Neural cell (in vitro differentiated cells): ENCODE measurements at regions not wholly inside any gene's neighbourhood (a gene's known extent, or its start where the extent isn't known, plus 50 kb on each side); places are given as distances from the start of the nearest gene placed in this dataset.

Source experiments
- H2AFZ ChIP-seq: fragments of 200-600, 300-800 bp; sonication (generic), shearing (Covaris generic); 2 replicates; pipeline ENCODE4 v1.6.0; 2014; ENCODE audit warnings: low read depth, mild to moderate bottlenecking, antibody characterized with exemption, low read length, moderate library complexity
- H3F3A ChIP-seq: fragments of 200-600 bp; shearing (Covaris generic); 2 replicates; pipeline ENCODE4 v1.6.1; 2016; ENCODE audit warnings: mild to moderate bottlenecking, moderate library complexity, mixed read lengths, antibody characterized with exemption, low read length; ENCODE audit not compliant: insufficient read depth, poor library complexity, severe bottlenecking
- H3K27ac ChIP-seq: fragments of 200-600, 300-800 bp; sonication (generic), shearing (Covaris generic); 2 replicates; pipeline ENCODE4 v1.5.1; 2014; ENCODE audit warnings: mild to moderate bottlenecking, low read length, moderate library complexity
- H3K27me3 ChIP-seq: fragments of 300-800, 200-600 bp; sonication (generic), shearing (Covaris generic); 2 replicates; pipeline ENCODE4 v1.6.0; 2014; ENCODE audit warnings: mild to moderate bottlenecking, low read depth, low read length, moderate library complexity; ENCODE audit not compliant: insufficient read depth
- H3K36me3 ChIP-seq: fragments of 300-800, 200-600 bp; sonication (generic), shearing (Covaris generic); 2 replicates; pipeline ENCODE4 v1.5.1; 2014; ENCODE audit warnings: mild to moderate bottlenecking, antibody characterized with exemption, low read length, moderate library complexity; ENCODE audit not compliant: insufficient read depth
- H3K4me2 ChIP-seq: fragments of 300-800, 200-600 bp; sonication (generic), shearing (Covaris generic); 2 replicates; pipeline ENCODE4 v1.6.0; 2014; ENCODE audit warnings: mild to moderate bottlenecking, low read length
- H3K4me3 ChIP-seq: fragments of 300-800, 200-600 bp; sonication (generic), shearing (Covaris generic); 2 replicates; pipeline ENCODE4 v1.5.1; 2014; ENCODE audit warnings: mild to moderate bottlenecking, low read length, moderate library complexity
- H3K79me2 ChIP-seq: fragments of 200-600 bp; shearing (Covaris generic); replicated peaks from 2 replicates; pipeline ENCODE4 v1.6.0; 2014; ENCODE audit warnings: mild to moderate bottlenecking, low read length, moderate library complexity; ENCODE audit not compliant: insufficient read depth
- H3K9ac ChIP-seq: fragments of 300-800, 200-600 bp; sonication (generic), shearing (Covaris generic); 2 replicates; pipeline ENCODE4 v1.6.1; 2016; ENCODE audit warnings: mild to moderate bottlenecking, low read length, mixed read lengths
- H3K9me2 ChIP-seq: fragments of 200-600 bp; shearing (Covaris generic); 2 replicates; pipeline ENCODE4 v1.6.1; 2016; ENCODE audit warnings: mild to moderate bottlenecking, low read length, mixed read lengths; ENCODE audit not compliant: insufficient read depth
- H3K9me3 ChIP-seq: fragments of 200-600, 300-800 bp; sonication (generic), shearing (Covaris generic); 2 replicates; pipeline ENCODE4 v1.6.1; 2016; ENCODE audit warnings: mild to moderate bottlenecking, mixed run types, low read length, moderate library complexity, mixed read lengths
- H4K20me1 ChIP-seq: fragments of 200-600 bp; shearing (Covaris generic); 2 replicates; pipeline ENCODE4 v1.6.1; 2016; ENCODE audit warnings: mild to moderate bottlenecking, mixed run types; ENCODE audit not compliant: insufficient read depth
- CTCF ChIP-seq: fragments of 450-650 bp; IDR thresholded peaks from 2 replicates; pipeline ENCODE4 v1.5.1; 2014; ENCODE audit warnings: antibody characterized with exemption, mild to moderate bottlenecking, moderate library complexity; ENCODE audit not compliant: poor library complexity, severe bottlenecking
- EP300 ChIP-seq: fragments of 450-650 bp; conservative IDR thresholded peaks from 2 replicates; pipeline ENCODE4 v1.6.1; 2014; ENCODE audit warnings: antibody characterized with exemption, mild to moderate bottlenecking, moderate library complexity; ENCODE audit not compliant: poor library complexity, severe bottlenecking
- EZH2 ChIP-seq: fragments of 200-600, 300-800 bp; shearing (Covaris generic), sonication (generic); IDR thresholded peaks from 2 replicates; pipeline ENCODE4 v1.6.1; 2014; ENCODE audit warnings: antibody characterized with exemption, low read length, borderline replicate concordance, mild to moderate bottlenecking; ENCODE audit not compliant: insufficient read depth, poor library complexity, severe bottlenecking
- MXI1 ChIP-seq: fragments of 450-650 bp; conservative IDR thresholded peaks from 2 replicates; pipeline ENCODE4 v1.6.1; 2014; ENCODE audit warnings: antibody characterized with exemption, mild to moderate bottlenecking; ENCODE audit not compliant: poor library complexity, severe bottlenecking
- POLR2AphosphoS5 ChIP-seq: IDR thresholded peaks from 2 replicates; pipeline ENCODE4 v1.6.1; 2012
- RAD21 ChIP-seq: fragments of 450-650 bp; conservative IDR thresholded peaks from 2 replicates; pipeline ENCODE4 v1.6.1; 2014; ENCODE audit warnings: antibody characterized with exemption, mild to moderate bottlenecking, moderate library complexity
- SMC3 ChIP-seq: fragments of 450-650 bp; conservative IDR thresholded peaks from 2 replicates; pipeline ENCODE4 v1.6.1; 2014; ENCODE audit warnings: antibody characterized with exemption, mild to moderate bottlenecking, moderate library complexity; ENCODE audit not compliant: poor library complexity
- TAF1 ChIP-seq: IDR thresholded peaks from 2 replicates; pipeline ENCODE4 v1.6.1; 2012; ENCODE audit warnings: low read depth
- TF ChIP-seq, protein P1 (sequence below): IDR thresholded peaks from 2 replicates; pipeline ENCODE4 v1.6.1; 2012; ENCODE audit warnings: borderline replicate concordance

DNA sequence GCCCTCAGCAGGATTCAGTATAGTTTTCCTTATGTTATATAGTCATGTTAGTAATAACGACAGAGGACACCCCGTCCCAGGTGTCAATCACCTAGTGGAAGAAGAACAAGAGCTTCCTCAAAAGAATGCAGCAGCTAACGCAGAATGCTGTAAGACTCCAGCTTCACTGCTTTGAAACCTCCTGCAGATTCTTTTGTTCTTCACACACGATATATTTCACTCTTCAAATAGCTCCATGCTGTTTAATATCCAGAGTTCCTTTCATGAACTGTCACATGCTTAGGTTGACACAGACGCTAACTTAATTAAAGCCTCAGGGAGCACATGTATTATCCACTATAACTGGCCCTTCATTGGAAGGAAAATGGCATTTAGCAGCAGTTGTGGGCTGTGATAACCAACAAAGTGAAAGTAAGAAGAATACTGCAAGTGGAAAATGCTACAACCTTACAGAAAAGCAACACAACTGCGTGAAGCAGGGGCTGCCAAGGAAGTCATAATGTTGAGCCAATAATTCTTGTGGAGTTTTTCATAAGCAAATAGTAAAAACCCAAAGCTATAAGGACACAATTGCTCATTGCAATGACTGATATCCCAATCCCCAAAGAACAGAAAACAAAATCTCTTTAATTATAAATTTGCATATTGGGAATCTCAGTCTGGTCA is 387.5 kb downstream of the PLK2 start:
- H3K9ac ChIP-seq = peak overlapping the region; percentile 45
- no peaks in the 10 kb centered on the region for H3K27me3 ChIP-seq
- peak overlapping the region; percentile 31 for H3K4me2 ChIP-seq
- H3F3A ChIP-seq = peaks cover 17% of the 10 kb centered on the region
- no peaks in the 10 kb centered on the region for H3K79me2 ChIP-seq
- H3K27ac ChIP-seq = peak overlapping the region; percentile 83
- H2AFZ ChIP-seq = peak overlapping the region; percentile 47
- no peaks in the 10 kb centered on the region for H3K36me3 ChIP-seq
- peak overlapping the region; percentile 28 for H3K4me3 ChIP-seq
- no peaks in the 10 kb centered on the region for H3K9me3 ChIP-seq
- TF ChIP-seq MXI1 = peak; percentile 48
- peak; percentile 86 for TF ChIP-seq EP300
- TF ChIP-seq TAF1 = no peak
- no peak for TF ChIP-seq EZH2
- TF ChIP-seq SMC3 = peak; percentile 46
- peak; percentile 33 for TF ChIP-seq RAD21
- peak; percentile 77 for TF ChIP-seq POLR2AphosphoS5
- no peaks in the 10 kb centered on the region for H3K9me2 ChIP-seq
- no peaks in the 10 kb centered on the region for H4K20me1 ChIP-seq

DNA sequence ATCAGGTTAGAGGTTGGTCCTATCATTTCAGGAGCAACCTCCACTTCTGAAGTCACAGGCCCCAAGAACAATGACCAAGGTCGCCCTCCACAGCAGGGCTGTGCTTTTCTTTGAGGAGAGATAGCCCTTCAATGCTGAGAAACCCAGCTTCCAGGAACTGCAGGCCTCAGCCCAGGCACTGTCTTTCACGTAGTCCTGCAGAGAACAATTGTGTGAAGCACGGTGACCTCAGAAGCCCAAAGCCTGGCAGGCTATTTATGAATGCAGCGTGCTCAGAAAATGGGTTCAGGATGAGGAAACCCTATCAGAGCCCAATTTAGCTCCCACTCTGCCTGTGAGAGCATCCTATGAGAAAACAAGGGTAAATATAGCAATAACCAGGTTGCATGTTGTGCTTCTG is 388.3 kb downstream of the PLK2 start:
- TF ChIP-seq EZH2 (no peak), SMC3 (no peak), POLR2AphosphoS5 (no peak), CTCF (no peak), TAF1 (no peak), EP300 (no peak), RAD21 (no peak), MXI1 (no peak)
- TF ChIP-seq, protein P1, sequence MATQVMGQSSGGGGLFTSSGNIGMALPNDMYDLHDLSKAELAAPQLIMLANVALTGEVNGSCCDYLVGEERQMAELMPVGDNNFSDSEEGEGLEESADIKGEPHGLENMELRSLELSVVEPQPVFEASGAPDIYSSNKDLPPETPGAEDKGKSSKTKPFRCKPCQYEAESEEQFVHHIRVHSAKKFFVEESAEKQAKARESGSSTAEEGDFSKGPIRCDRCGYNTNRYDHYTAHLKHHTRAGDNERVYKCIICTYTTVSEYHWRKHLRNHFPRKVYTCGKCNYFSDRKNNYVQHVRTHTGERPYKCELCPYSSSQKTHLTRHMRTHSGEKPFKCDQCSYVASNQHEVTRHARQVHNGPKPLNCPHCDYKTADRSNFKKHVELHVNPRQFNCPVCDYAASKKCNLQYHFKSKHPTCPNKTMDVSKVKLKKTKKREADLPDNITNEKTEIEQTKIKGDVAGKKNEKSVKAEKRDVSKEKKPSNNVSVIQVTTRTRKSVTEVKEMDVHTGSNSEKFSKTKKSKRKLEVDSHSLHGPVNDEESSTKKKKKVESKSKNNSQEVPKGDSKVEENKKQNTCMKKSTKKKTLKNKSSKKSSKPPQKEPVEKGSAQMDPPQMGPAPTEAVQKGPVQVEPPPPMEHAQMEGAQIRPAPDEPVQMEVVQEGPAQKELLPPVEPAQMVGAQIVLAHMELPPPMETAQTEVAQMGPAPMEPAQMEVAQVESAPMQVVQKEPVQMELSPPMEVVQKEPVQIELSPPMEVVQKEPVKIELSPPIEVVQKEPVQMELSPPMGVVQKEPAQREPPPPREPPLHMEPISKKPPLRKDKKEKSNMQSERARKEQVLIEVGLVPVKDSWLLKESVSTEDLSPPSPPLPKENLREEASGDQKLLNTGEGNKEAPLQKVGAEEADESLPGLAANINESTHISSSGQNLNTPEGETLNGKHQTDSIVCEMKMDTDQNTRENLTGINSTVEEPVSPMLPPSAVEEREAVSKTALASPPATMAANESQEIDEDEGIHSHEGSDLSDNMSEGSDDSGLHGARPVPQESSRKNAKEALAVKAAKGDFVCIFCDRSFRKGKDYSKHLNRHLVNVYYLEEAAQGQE = no peak
- Histone ChIP-seq H3K27me3 (no peaks in the 10 kb centered on the region), H3K27ac (peak overlapping the region; percentile 83), H3K36me3 (no peaks in the 10 kb centered on the region), H3K9me2 (no peaks in the 10 kb centered on the region), H3K4me2 (no peak overlapping the region), H3K79me2 (no peaks in the 10 kb centered on the region), H3F3A (peaks cover 17% of the 10 kb centered on the region), H3K4me3 (peak overlapping the region; percentile 28), H2AFZ (peak overlapping the region; percentile 43), H3K9me3 (no peaks in the 10 kb centered on the region), H4K20me1 (no peaks in the 10 kb centered on the region), H3K9ac (peak overlapping the region; percentile 45)
